Keratinocyte (primary cell): ENCODE measurements at regions not wholly inside any gene's neighbourhood (a gene's known extent, or its start where the extent isn't known, plus 50 kb on each side); places are given as distances from the start of the nearest gene placed in this dataset.

Source experiments
- DNase-seq: peaks from one replicate; pipeline ENCODE4 v3.0.0-alpha.2; 2011; ENCODE audit warnings: low read depth, missing footprints, low spot score
- FAIRE-seq: peaks from 2 replicates; lab custom pipeline; 2011; peaks lifted over from hg19 to GRCh38; lab: Jason Lieb, UNC
- H2AFZ ChIP-seq: 2 replicates; pipeline ENCODE4 v1.6.0; 2012; ENCODE audit warnings: low read length, control low read depth, inconsistent platforms; ENCODE audit not compliant: control insufficient read depth
- H3K27ac ChIP-seq: 2 replicates; pipeline ENCODE4 v1.5.1; 2011; ENCODE audit warnings: low read length; ENCODE audit not compliant: control insufficient read depth, insufficient read depth
- H3K27me3 ChIP-seq: 3 replicates; pipeline ENCODE4 v1.6.0; 2011; ENCODE audit warnings: low read length; ENCODE audit not compliant: control insufficient read depth, insufficient read depth; ENCODE audit errors: extremely low read depth
- H3K36me3 ChIP-seq, 2 experiments: 2 replicates in 1 of 2; 3 replicates in 1 of 2; pipeline ENCODE4 v1.5.1; 2011; ENCODE audit warnings: low read length in 2 of 2, mild to moderate bottlenecking in 1 of 2; ENCODE audit not compliant: control insufficient read depth in 2 of 2, insufficient read depth in 2 of 2; ENCODE audit errors: extremely low read depth in 1 of 2
- H3K4me1 ChIP-seq: 3 replicates; pipeline ENCODE4 v1.5.1; 2011; ENCODE audit warnings: low read length; ENCODE audit not compliant: control insufficient read depth, insufficient read depth; ENCODE audit errors: extremely low read depth
- H3K4me2 ChIP-seq: 3 replicates; pipeline ENCODE4 v1.6.0; 2011; ENCODE audit warnings: low read depth, low read length; ENCODE audit not compliant: control insufficient read depth, insufficient read depth; ENCODE audit errors: extremely low read depth
- H3K4me3 ChIP-seq, 3 experiments: fragments of 200-600 bp in 1 of 3; sonication (generic) in 1 of 3; 2 replicates in 2 of 3; 3 replicates in 1 of 3; pipeline ENCODE4 v1.5.1; 2011 to 2016; ENCODE audit warnings: low read length in 3 of 3, mild to moderate bottlenecking in 3 of 3, control low read depth in 2 of 3, inconsistent platforms in 1 of 3, low read depth in 1 of 3, mixed read lengths in 1 of 3, mixed run types in 1 of 3, moderate library complexity in 1 of 3; ENCODE audit not compliant: control insufficient read depth in 2 of 3, insufficient read depth in 2 of 3; ENCODE audit errors: extremely low read depth in 1 of 3
- H3K79me2 ChIP-seq: 2 replicates; pipeline ENCODE4 v1.6.0; 2012; ENCODE audit warnings: low read length; ENCODE audit not compliant: control insufficient read depth, insufficient read depth
- H3K9ac ChIP-seq: 3 replicates; pipeline ENCODE4 v1.6.0; 2011; ENCODE audit warnings: low read length; ENCODE audit not compliant: control insufficient read depth, insufficient read depth; ENCODE audit errors: extremely low read depth
- H3K9me1 ChIP-seq: 3 replicates; pipeline ENCODE4 v1.6.0; 2011; ENCODE audit warnings: low read length; ENCODE audit not compliant: control insufficient read depth, insufficient read depth; ENCODE audit errors: extremely low read depth
- H3K9me3 ChIP-seq: 2 replicates; pipeline ENCODE4 v1.5.1; 2012; ENCODE audit warnings: low read depth, low read length; ENCODE audit not compliant: control insufficient read depth
- H4K20me1 ChIP-seq: 3 replicates; pipeline ENCODE4 v1.6.0; 2011; ENCODE audit warnings: low read length; ENCODE audit not compliant: control insufficient read depth, insufficient read depth; ENCODE audit errors: extremely low read depth
- CTCF ChIP-seq, 3 experiments: IDR thresholded peaks in 1 of 3; conservative IDR thresholded peaks in 1 of 3; optimal IDR thresholded peaks in 1 of 3; 2 replicates in 2 of 3; 3 replicates in 1 of 3; pipeline versions ENCODE3 to v1.5.1; 2011; ENCODE audit warnings: low read length in 3 of 3, mild to moderate bottlenecking in 3 of 3, moderate library complexity in 2 of 3, control low read depth in 1 of 3, inconsistent platforms in 1 of 3; ENCODE audit not compliant: insufficient read depth in 2 of 3; ENCODE audit errors: extremely low read depth in 1 of 3
- EZH2 ChIP-seq: IDR thresholded peaks from one replicate; pipeline ENCODE4 v1.6.1; 2012; ENCODE audit warnings: inconsistent platforms, mild to moderate bottlenecking, low read length, moderate library complexity
- dilution Hi-C: fragments of 300-500 bp; cut with MboI; formaldehyde crosslinking; loops from one replicate; pipeline ENCODE4 v1.7.0; 2020; ENCODE audit warnings: low sequenced_read_pairs; ENCODE audit not compliant: extremely low pct_ligation_motif_present

DNA sequence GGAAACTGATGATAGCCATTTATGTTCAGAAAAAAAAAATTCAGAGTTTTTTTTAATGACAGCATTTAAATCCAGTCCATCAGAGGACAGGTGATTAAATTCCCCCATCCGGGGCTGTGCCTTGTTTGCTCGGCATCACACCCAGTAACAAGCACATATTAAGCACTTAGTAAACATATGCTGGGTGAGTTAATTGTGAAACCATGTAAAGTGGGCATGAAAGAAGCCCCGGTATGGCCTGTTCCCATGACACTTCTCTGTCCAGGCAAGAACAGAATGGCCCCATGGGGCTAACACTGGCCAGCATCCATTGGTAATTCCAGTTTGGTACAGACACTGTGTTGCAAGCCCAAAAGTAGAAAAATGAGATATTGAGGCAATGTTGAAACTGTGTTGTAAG, 220.8 kb upstream of the RNF32 start:
- no peak overlapping the region for H3K9ac ChIP-seq
- H3K27ac ChIP-seq = no peak overlapping the region
- H3K36me3 ChIP-seq = no peaks in the 10 kb centered on the region
- H3K4me3 ChIP-seq = no peak overlapping the region
- no peak overlapping the region for H2AFZ ChIP-seq
- no peaks in the 10 kb centered on the region for H3K79me2 ChIP-seq
- H3K4me2 ChIP-seq = no peak overlapping the region
- no peaks in the 10 kb centered on the region for H3K27me3 ChIP-seq
- peaks cover 2% of the 10 kb centered on the region for H3K9me3 ChIP-seq
- DNase-seq = no peak
- no peaks in the 10 kb centered on the region for H3K4me1 ChIP-seq
- no peak for FAIRE-seq
- no peaks in the 10 kb centered on the region for H3K9me1 ChIP-seq
- TF ChIP-seq EZH2 = no peak
- TF ChIP-seq CTCF (optimal IDR thresholded peaks at IDR 0.05 in 1 of 3, IDR thresholded peaks at IDR 0.05 in 1 of 3, conservative IDR thresholded peaks at IDR 0.05 in 1 of 3; ENCODE audit: extremely low read depth in 1 of 3, insufficient read depth in 2 of 3, low read length in 3 of 3) = no peak
- dilution Hi-C loops = no loop called here
- H4K20me1 ChIP-seq = no peaks in the 10 kb centered on the region

- dilution Hi-C loops = no loop called here
- peaks cover 10% of the 10 kb centered on the region for H3K9me3 ChIP-seq
- H3K79me2 ChIP-seq = no peaks in the 10 kb centered on the region
- H3K4me1 ChIP-seq = no peaks in the 10 kb centered on the region
- H3K9me1 ChIP-seq = no peaks in the 10 kb centered on the region
- no peak overlapping the region for H2AFZ ChIP-seq
- no peaks in the 10 kb centered on the region for H3K36me3 ChIP-seq
- FAIRE-seq = no peak
- no peak overlapping the region for H3K4me3 ChIP-seq
- no peaks in the 10 kb centered on the region for H4K20me1 ChIP-seq
- DNase-seq = no peak
- no peaks in the 10 kb centered on the region for H3K27me3 ChIP-seq
- H3K4me2 ChIP-seq = no peak overlapping the region
- no peak overlapping the region for H3K9ac ChIP-seq
- TF ChIP-seq EZH2 = no peak
- TF ChIP-seq CTCF (optimal IDR thresholded peaks at IDR 0.05 in 1 of 3, IDR thresholded peaks at IDR 0.05 in 1 of 3, conservative IDR thresholded peaks at IDR 0.05 in 1 of 3; ENCODE audit: extremely low read depth in 1 of 3, insufficient read depth in 2 of 3, low read length in 3 of 3) = no peak
- H3K27ac ChIP-seq = no peak overlapping the region
These were observed 238.3 kb upstream of the RNF32 start for GRCh38 chr7:156402255-156402654.
